HUES6 (cell line): ENCODE measurements at regions not wholly inside any gene's neighbourhood (a gene's known extent, or its start where the extent isn't known, plus 50 kb on each side); places are given as distances from the start of the nearest gene placed in this dataset.

ENCODE experiments used
- H3K27ac ChIP-seq: 2 replicates; pipeline ENCODE4 v1.7.0; 2013; ENCODE audit warnings: low read depth, mild to moderate bottlenecking, low read length, inconsistent platforms
- H3K27me3 ChIP-seq: 2 replicates; pipeline ENCODE4 v1.6.1; 2013; ENCODE audit warnings: low read length; ENCODE audit not compliant: control insufficient read depth, insufficient read depth
- H3K36me3 ChIP-seq: 2 replicates; pipeline ENCODE4 v1.6.1; 2013; ENCODE audit warnings: low read length; ENCODE audit not compliant: control insufficient read depth, insufficient read depth
- H3K4me1 ChIP-seq: 2 replicates; pipeline ENCODE4 v1.6.1; 2013; ENCODE audit warnings: low read length; ENCODE audit not compliant: control insufficient read depth, insufficient read depth
- H3K4me3 ChIP-seq: 2 replicates; pipeline ENCODE4 v1.5.1; 2013; ENCODE audit warnings: low read depth, low read length
- H3K9ac ChIP-seq: one replicate; pipeline ENCODE4 v1.6.1; 2013; ENCODE audit warnings: mild to moderate bottlenecking, low read length
- H3K9me3 ChIP-seq: 2 replicates; pipeline ENCODE4 v1.6.1; 2013; ENCODE audit warnings: low read depth, low read length; ENCODE audit not compliant: control insufficient read depth, insufficient read depth

DNA sequence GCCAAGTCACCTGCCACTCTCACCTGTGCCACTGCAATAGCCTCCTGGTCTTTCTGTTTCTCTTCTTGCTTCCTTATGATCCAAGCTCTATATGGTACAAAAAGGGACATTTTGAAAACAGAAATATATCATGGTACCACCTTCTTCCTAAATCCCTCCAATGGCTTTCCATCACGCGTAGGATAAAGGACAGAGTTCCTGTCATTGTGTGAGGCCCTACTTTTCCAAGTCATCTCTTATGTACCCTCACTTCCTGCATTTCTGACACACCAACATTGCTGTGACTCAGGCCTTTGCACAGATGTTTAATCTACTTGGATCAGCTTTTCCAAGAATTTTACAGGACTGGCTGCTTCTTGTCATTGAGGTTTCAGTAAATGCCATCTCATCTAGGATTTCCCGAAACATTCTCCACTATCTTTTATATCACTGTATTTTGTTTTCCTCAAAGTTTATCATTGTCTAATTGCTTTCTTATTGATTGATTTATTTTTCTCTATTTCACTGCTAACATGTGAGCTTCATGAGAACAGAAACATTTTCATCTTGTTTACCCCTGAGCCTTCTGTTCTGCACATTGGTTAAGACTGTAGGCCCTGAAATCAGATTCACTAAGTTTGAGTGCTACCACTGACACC lies 426.1 kb upstream of the FANCL start:
- Histone ChIP-seq H3K27ac (no peak overlapping the region), H3K4me3 (no peak overlapping the region), H3K9ac (no peak overlapping the region), H3K9me3 (no peaks in the 10 kb centered on the region; the same call in 1 of the 2 replicates), H3K27me3 (no peaks in the 10 kb centered on the region), H3K4me1 (no peaks in the 10 kb centered on the region), H3K36me3 (no peaks in the 10 kb centered on the region)

DNA sequence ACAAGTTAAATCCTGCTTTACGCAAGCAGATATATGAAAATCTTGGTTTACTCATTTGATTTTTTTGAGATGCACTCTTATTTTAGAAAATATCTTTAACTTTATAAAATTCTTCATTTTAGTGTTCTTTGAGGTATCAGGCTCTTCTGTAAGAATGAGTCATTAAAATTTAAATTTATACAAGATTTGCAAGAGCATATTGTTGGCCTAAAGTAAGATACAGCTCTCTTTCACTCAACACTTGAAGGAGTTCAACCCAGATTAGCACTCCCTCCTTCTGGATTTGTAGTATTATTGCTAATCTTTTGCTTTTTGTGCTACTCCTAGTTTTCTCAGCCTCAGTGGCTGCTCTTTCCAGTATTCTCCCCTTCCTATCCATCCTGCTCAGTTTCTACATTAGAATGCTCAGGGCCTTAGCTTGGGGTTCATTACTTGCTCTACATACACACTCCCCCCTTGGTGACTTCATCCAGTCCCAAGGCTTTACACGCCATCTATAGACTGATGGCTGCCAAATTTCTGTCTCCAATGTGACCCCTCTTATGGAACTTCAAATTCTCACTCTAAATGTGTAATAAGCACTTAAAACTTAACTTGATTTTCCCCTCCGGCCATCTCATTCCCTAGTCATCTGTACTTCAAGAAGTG lies 425.3 kb upstream of the FANCL start:
- H3K27ac ChIP-seq = no peak overlapping the region
- no peaks in the 10 kb centered on the region for H3K36me3 ChIP-seq
- no peak overlapping the region for H3K4me3 ChIP-seq
- no peak overlapping the region for H3K9ac ChIP-seq
- H3K27me3 ChIP-seq = no peaks in the 10 kb centered on the region
- no peaks in the 10 kb centered on the region for H3K4me1 ChIP-seq
- no peaks in the 10 kb centered on the region; the same call in 1 of the 2 replicates for H3K9me3 ChIP-seq

DNA sequence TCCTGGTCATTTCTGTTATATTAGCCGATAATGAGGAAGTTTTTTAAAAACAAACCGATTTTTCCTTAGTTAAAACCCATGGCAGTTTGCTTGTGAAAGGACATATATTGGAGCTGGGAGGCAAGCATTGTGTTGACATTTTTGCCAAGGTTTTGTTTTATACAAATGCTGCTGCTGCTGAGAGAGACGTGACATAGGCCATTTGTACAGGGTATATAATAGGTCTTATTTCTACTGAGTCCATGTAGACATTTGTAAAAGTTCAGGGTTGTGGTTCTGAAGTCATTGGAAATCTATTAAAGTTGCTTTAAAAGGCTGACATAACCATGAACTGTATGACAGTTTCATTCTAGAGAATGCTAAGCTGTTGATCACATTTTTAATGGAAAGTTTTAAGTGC lies 424.0 kb upstream of the FANCL start:
- Histone ChIP-seq H3K4me3 (no peak overlapping the region), H3K9ac (no peak overlapping the region), H3K27ac (no peak overlapping the region), H3K4me1 (no peaks in the 10 kb centered on the region), H3K36me3 (no peaks in the 10 kb centered on the region), H3K27me3 (no peaks in the 10 kb centered on the region), H3K9me3 (no peaks in the 10 kb centered on the region; the same call in 1 of the 2 replicates)

DNA sequence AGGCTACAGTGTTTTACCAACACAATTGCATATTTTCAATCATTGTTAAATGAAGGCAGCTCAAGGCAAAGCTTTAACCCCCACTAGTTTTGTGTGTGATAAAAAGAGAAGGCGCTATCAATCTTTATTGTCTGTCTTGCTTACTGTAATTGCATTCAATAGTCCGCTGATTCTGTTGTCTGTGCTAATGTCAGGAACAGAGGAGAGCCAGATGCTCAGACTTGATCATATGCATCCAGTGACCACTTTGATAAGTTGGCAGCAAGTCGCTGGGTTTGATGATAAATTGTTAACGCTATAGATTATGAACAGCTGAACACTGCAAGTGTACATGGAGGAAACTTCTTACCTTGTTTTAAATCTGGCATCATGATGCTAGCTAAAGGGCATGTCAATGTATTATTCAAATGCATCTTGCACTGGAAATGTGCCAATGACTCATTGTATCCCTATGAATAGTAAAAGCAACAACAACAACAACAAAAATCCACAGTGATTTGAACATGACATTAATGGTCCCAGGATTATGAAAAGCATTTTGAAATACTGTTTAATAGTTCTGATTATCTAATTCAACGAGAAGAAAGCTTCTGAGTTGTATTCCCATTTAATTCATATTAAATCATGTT lies 423.5 kb upstream of the FANCL start:
- no peaks in the 10 kb centered on the region for H3K36me3 ChIP-seq
- no peaks in the 10 kb centered on the region for H3K27me3 ChIP-seq
- H3K4me1 ChIP-seq = no peaks in the 10 kb centered on the region
- H3K9me3 ChIP-seq = no peaks in the 10 kb centered on the region; the same call in 1 of the 2 replicates
- no peak overlapping the region for H3K27ac ChIP-seq
- no peak overlapping the region for H3K4me3 ChIP-seq
- H3K9ac ChIP-seq = no peak overlapping the region

DNA sequence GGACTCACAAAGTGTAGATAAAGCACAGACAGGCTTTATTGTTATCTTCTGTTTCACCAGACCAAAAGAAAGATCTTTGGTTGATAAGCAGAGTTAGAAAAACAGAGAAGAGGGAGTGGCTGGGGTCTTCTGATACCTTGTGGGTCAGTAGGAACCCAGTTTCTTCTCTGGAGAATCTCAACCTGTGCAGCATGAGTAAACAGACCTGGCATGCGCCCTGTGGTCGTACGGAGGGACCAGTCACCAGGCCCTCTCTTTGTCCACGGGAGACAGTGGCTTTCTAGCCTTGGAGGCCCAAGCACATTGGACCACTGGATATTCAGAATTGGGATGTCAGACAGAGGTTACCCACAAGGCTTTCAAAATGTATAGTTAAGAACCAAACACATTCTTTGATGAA lies 418.9 kb upstream of the FANCL start:
- no peak overlapping the region for H3K9ac ChIP-seq
- no peaks in the 10 kb centered on the region for H3K27me3 ChIP-seq

DNA sequence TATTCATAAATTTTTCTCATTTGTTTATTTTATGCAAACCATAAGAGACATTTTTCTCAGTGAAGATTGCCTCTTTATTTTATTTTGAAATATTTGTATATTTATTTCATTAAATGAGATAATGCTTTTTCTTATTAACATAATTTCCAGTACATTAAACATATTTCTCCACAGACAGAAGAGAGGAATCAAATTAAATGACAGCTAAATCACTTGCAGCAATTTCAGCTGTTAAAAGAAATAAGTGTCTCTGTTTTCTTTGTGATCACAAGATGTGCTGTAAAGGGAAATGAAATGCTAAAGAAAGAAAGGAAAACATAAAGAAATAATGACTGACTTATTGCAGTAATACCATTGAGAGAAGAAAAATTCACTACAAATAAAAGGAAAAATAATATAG lies 414.0 kb upstream of the FANCL start:
- no peaks in the 10 kb centered on the region for H3K27me3 ChIP-seq
- H3K9me3 ChIP-seq = no peaks in the 10 kb centered on the region
- peaks cover 12% of the 10 kb centered on the region for H3K4me1 ChIP-seq
- no peak overlapping the region for H3K9ac ChIP-seq
- H3K4me3 ChIP-seq = no peak overlapping the region
- H3K27ac ChIP-seq = no peak overlapping the region
- no peaks in the 10 kb centered on the region for H3K36me3 ChIP-seq

More for the DNA sequence above, 418.9 kb upstream of the FANCL start:
- Histone ChIP-seq H3K27ac (no peak overlapping the region), H3K4me1 (no peaks in the 10 kb centered on the region), H3K4me3 (no peak overlapping the region), H3K36me3 (no peaks in the 10 kb centered on the region), H3K9me3 (no peaks in the 10 kb centered on the region)

DNA sequence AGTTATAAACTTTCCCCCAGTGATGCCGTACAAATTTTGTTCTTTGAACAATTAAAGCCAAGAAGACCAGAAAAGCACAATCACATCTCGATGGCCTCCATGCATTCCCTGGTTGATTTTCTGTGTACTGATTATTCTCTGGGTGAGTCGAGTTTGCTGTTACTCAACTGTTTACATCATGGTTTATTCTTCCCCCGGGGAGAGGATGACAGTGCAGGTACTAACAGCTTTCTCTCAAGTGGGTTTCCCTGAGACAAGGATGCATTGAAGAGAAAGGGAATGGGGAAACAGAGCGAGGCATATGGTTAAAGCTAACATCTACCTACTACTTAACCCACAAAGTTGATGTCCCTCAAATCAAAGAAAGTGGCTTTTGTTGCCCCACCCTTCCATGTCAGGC lies 410.8 kb upstream of the FANCL start:
- no peak overlapping the region for H3K27ac ChIP-seq
- H3K27me3 ChIP-seq = no peaks in the 10 kb centered on the region
- H3K9me3 ChIP-seq = no peaks in the 10 kb centered on the region
- H3K4me3 ChIP-seq = no peak overlapping the region
- H3K36me3 ChIP-seq = no peaks in the 10 kb centered on the region
- no peak overlapping the region for H3K9ac ChIP-seq
- peaks cover 18% of the 10 kb centered on the region for H3K4me1 ChIP-seq

DNA sequence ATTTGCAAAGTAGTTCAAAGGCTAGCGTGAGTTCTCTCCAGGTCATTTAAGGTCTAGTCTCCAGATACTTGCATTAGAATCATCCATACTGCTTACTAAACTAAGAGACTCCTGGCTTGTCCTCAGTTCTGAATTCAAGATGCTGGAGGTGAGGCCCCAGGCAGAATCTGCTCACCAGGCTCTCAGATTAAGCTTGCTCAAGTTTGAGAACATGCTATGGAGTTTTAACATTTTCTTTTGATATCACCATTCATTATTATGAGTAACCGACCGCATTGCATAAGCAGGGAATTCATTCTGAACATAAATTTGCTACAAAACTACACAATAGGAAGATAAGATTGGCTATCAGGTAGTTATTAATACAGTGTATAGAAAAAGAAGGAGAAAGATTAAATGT lies 409.7 kb upstream of the FANCL start:
- Histone ChIP-seq H3K27ac (no peak overlapping the region), H3K4me1 (peaks cover 18% of the 10 kb centered on the region), H3K9ac (no peak overlapping the region), H3K27me3 (no peaks in the 10 kb centered on the region), H3K9me3 (no peaks in the 10 kb centered on the region), H3K36me3 (no peaks in the 10 kb centered on the region), H3K4me3 (no peak overlapping the region)

DNA sequence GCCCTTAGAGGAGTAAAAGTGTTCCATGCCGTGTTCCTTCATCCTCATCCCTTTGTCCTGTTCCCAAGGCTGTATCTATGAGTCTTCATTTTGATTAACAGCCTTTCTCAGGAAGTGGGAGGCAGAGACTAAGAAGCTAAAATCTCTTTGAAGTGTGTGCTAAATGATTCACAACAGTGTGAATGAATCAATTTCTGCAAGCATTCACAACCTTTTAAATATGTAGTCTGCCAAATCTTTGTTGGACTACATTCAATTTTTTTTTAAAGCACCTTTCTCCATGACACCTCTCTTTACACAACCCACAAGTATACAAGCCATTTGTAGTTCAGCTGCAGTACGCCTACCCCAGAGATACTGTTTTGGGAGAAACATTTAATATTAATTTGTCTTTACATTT lies 408.6 kb upstream of the FANCL start:
- Histone ChIP-seq H3K4me1 (peaks cover 22% of the 10 kb centered on the region), H3K9me3 (no peaks in the 10 kb centered on the region), H3K36me3 (no peaks in the 10 kb centered on the region), H3K27me3 (no peaks in the 10 kb centered on the region), H3K27ac (no peak overlapping the region), H3K9ac (no peak overlapping the region), H3K4me3 (no peak overlapping the region)

DNA sequence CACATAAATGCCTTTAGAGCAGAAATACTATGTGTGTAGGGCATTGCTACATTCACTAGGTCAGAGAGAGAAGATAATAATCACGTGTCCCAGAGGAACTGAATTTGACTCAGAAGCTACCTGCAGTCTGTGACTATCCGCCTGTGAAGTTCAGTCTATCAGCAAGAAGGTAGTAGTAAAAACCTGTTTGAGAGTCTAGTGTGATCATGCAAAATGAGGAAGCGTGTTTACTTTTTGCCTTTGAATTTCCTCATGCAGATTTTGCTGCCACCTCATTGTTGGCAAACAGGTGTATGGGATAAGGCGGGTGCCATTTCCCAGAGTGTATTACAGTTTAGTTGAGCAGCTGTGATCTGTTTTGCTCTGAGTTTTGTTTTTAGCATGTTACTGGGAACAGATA lies 403.9 kb upstream of the FANCL start:
- H3K4me1 ChIP-seq = peaks cover 17% of the 10 kb centered on the region
- no peak overlapping the region for H3K9ac ChIP-seq
- H3K27ac ChIP-seq = no peak overlapping the region
- H3K4me3 ChIP-seq = no peak overlapping the region
- no peaks in the 10 kb centered on the region for H3K9me3 ChIP-seq
- H3K36me3 ChIP-seq = no peaks in the 10 kb centered on the region
- no peaks in the 10 kb centered on the region for H3K27me3 ChIP-seq

DNA sequence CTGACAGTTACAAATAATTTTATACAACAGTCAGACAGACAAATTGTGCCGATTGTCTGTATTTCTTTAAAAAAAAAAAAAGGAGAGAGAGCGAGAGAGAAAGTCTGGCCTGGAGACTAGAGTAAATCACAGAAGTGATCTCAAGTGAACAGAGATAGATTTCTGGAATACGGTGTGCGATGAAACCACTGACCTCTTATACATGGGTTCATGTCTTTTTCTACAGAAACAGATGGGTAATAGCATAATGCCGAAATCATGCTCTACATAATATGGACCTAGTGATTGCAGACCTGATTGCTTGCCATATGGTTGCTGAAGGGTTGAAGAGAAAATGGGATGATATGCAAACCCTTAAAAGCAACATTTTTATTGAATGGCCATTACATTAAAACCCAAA lies 403.3 kb upstream of the FANCL start:
- Histone ChIP-seq H3K4me1 (peaks cover 13% of the 10 kb centered on the region; the same call in 1 of the 2 replicates), H3K9ac (no peak overlapping the region), H3K36me3 (no peaks in the 10 kb centered on the region), H3K9me3 (no peaks in the 10 kb centered on the region), H3K27ac (no peak overlapping the region), H3K4me3 (no peak overlapping the region), H3K27me3 (no peaks in the 10 kb centered on the region)
